K562 (cell line): ENCODE measurements at regions not wholly inside any gene's neighbourhood (a gene's known extent, or its start where the extent isn't known, plus 50 kb on each side); places are given as distances from the start of the nearest gene placed in this dataset.

ENCODE experiments used
- ATAC-seq: fragments of 200-7000 bp; cut with Tn5 transposase; 3 replicates; pipeline ENCODE4 v1.9.1; 2020; ENCODE audit warnings: moderate library complexity
- BruUV-seq: library from RNA; stranded (reverse); fragments of 400-500 nt; replicated peaks from 2 replicates; lab custom pipeline; 2021; lab: Mats Ljungman, UMichigan
- CTCF ChIA-PET: fragments of 300-600 bp; formaldehyde crosslinking; extraction: SDS; loops from one replicate; lab custom pipeline; 2021; ENCODE audit warnings: low intra/inter-chr PET ratio; lab: Yijun Ruan, JAX
- POLR2A ChIA-PET: fragments of 300-600, 350-650 bp; sonication (Branson Sonifier 250); formaldehyde crosslinking; extraction: SDS; loops from one replicate; lab custom pipeline; 2021; ENCODE audit warnings: antibody characterized with exemption, inconsistent platforms; lab: Yijun Ruan, JAX
- DNase-seq, 4 experiments: peaks; one replicate each; pipeline versions ENCODE4 v3.0.0 to v3.0.0-alpha.2; 2011 to 2018; ENCODE audit warnings: low spot score in 3 of 4, mixed read lengths in 3 of 4; ENCODE audit errors: extremely low read depth in 1 of 4
- FAIRE-seq: peaks from 2 replicates; lab custom pipeline; 2011; peaks lifted over from hg19 to GRCh38; lab: Jason Lieb, UNC
- H2AFZ ChIP-seq: 2 replicates; pipeline ENCODE4 v1.6.0; 2011; ENCODE audit warnings: low read depth, low read length, control low read depth, inconsistent platforms
- H3K27ac ChIP-seq: fragments of 200-600 bp; 3 replicates; pipeline ENCODE4 v1.8.0; 2011; ENCODE audit warnings: low read depth, mild to moderate bottlenecking, control low read depth, inconsistent platforms, low read length, moderate library complexity, mixed read lengths; ENCODE audit errors: extremely low read depth
- H3K27me3 ChIP-seq, 2 experiments: fragments of 300-600 bp in 1 of 2; 2 replicates in 1 of 2; 3 replicates in 1 of 2; pipeline versions ENCODE4 v1.6.0 to v1.8.0; 2011; ENCODE audit warnings: inconsistent platforms in 2 of 2, low read length in 2 of 2, mild to moderate bottlenecking in 1 of 2, mixed read lengths in 1 of 2, moderate library complexity in 1 of 2; ENCODE audit not compliant: control insufficient read depth in 2 of 2, insufficient read depth in 2 of 2
- H3K36me3 ChIP-seq: fragments of 300-600 bp; 3 replicates; pipeline ENCODE4 v1.8.0; 2011; ENCODE audit warnings: mild to moderate bottlenecking, low read length, inconsistent platforms; ENCODE audit not compliant: control insufficient read depth, insufficient read depth
- H3K4me1 ChIP-seq, 2 experiments: fragments of 200-600 bp in 1 of 2; replicated peaks in 1 of 2; 2 replicates in 1 of 2; 3 replicates in 1 of 2; pipeline versions ENCODE4 v1.5.1 to v1.8.0; 2011; ENCODE audit warnings: inconsistent platforms in 2 of 2, low read length in 2 of 2, mild to moderate bottlenecking in 1 of 2, mixed read lengths in 1 of 2, moderate library complexity in 1 of 2; ENCODE audit not compliant: control insufficient read depth in 2 of 2, insufficient read depth in 2 of 2
- H3K4me2 ChIP-seq: 2 replicates; pipeline ENCODE4 v1.6.1; 2011; ENCODE audit warnings: low read length, control low read depth, inconsistent platforms, mixed read lengths; ENCODE audit not compliant: insufficient read depth
- H3K4me3 ChIP-seq: fragments of 200-600 bp; sonication (generic), shearing (Covaris generic); 2 replicates; pipeline ENCODE4 v1.5.1; 2016; ENCODE audit warnings: control low read depth, inconsistent platforms
- H3K79me2 ChIP-seq: fragments of 200-600 bp; 3 replicates; pipeline ENCODE4 v1.8.0; 2011; ENCODE audit warnings: low read length, inconsistent platforms; ENCODE audit not compliant: control insufficient read depth, insufficient read depth
- H3K9ac ChIP-seq, 2 experiments: 2 replicates each; pipeline versions ENCODE4 v1.6.0 to v1.6.1; 2011; ENCODE audit warnings: low read depth in 2 of 2, low read length in 2 of 2, control low read depth in 1 of 2, inconsistent platforms in 1 of 2, mild to moderate bottlenecking in 1 of 2, mixed read lengths in 1 of 2; ENCODE audit not compliant: insufficient read depth in 1 of 2
- H3K9me1 ChIP-seq: one replicate; pipeline ENCODE4 v1.6.0; 2011; ENCODE audit warnings: inconsistent platforms, mild to moderate bottlenecking, low read length, moderate library complexity; ENCODE audit not compliant: control insufficient read depth, insufficient read depth
- H3K9me3 ChIP-seq: replicated peaks from 2 replicates; pipeline ENCODE4 v1.5.1; 2011; ENCODE audit warnings: low read depth, low read length, inconsistent platforms; ENCODE audit not compliant: control insufficient read depth, insufficient read depth
- H4K20me1 ChIP-seq: replicated peaks from 2 replicates; pipeline ENCODE4 v1.6.1; 2011; ENCODE audit warnings: low read length, inconsistent platforms, mixed read lengths; ENCODE audit not compliant: control insufficient read depth, insufficient read depth
- AFF4 ChIP-seq: sonication (generic); formaldehyde crosslinking; IDR thresholded peaks from 2 replicates; pipeline ENCODE4 v1.8.0; 2023; ENCODE audit warnings: mild to moderate bottlenecking, missing genetic modification reagents
- MXD1 ChIP-seq: fragments of 250-450 bp; sonication (Bioruptor Pico); IDR thresholded peaks from 2 replicates; pipeline ENCODE4 v1.8.0; 2021; ENCODE audit warnings: borderline replicate concordance, mild to moderate bottlenecking, moderate library complexity; ENCODE audit not compliant: poor library complexity, severe bottlenecking
- ZBTB34 ChIP-seq: fragments of 250-450 bp; sonication (Bioruptor Pico); IDR thresholded peaks from 2 replicates; pipeline ENCODE4 v1.8.0; 2021; ENCODE audit warnings: mild to moderate bottlenecking, moderate library complexity
- ZNF124 ChIP-seq: sonication (generic); formaldehyde crosslinking; IDR thresholded peaks from 2 replicates; pipeline ENCODE4 v1.8.1; 2022; ENCODE audit warnings: missing genetic modification reagents
- ZNF444 ChIP-seq: fragments of 250-450 bp; sonication (Bioruptor Pico); IDR thresholded peaks from 2 replicates; pipeline ENCODE4 v1.4.0; 2020; ENCODE audit warnings: mild to moderate bottlenecking, moderate library complexity
- ZNF507 ChIP-seq: conservative IDR thresholded peaks from 2 replicates; pipeline ENCODE4 v1.6.1; 2017; ENCODE audit warnings: missing genetic modification characterization, missing compliant biosample characterization
- WGBS: fragments of 100-300 bp; shearing (Covaris generic); methylation state at CpG from one replicate; pipeline ENCODE4 v1.1.6; 2016; ENCODE audit warnings: low coverage, mixed read lengths; ENCODE audit not compliant: insufficient coverage; ENCODE audit errors: missing lambda C conversion rate; 5-methylcytosine and 5-hydroxymethylcytosine counted together
- in situ Hi-C: fragments of 300-500 bp; cut with MboI; formaldehyde crosslinking; loops from 4 replicates; pipeline ENCODE4 v1.15.0; 2018; ENCODE audit warnings: inconsistent platforms, mixed read lengths
- intact Hi-C: fragments of 100-400 bp; cut with micrococcal nuclease; formaldehyde crosslinking; loops from 2 replicates; pipeline ENCODE4 v1.14.2; 2022

- TF ChIP-seq MXD1 (CRISPR knock-in tag), result no peak
These were observed 574.3 kb upstream of the POU3F3 start (continued) for GRCh38 chr2:104279646-104280045.

- no peaks in the 10 kb centered on the region for H3K9me1 ChIP-seq
- H3K27ac ChIP-seq, result no peak overlapping the region
- intact Hi-C loops, result no loop called here
- whole genome bisulfite sequencing, result 0% methylated on average over 1 of the region's 1 CpG
- no peak overlapping the region for H2AFZ ChIP-seq
- FAIRE-seq, result no peak
- ATAC-seq, result no peak
- in situ Hi-C loops, result no loop called here
- no peak for DNase-seq
- BruUV-seq, result no TSS peak
- no peaks in the 10 kb centered on the region for H4K20me1 ChIP-seq
- no peaks in the 10 kb centered on the region for H3K27me3 ChIP-seq
- CTCF ChIA-PET, result no interaction called here
- H3K79me2 ChIP-seq, result no peaks in the 10 kb centered on the region
- POLR2A ChIA-PET, result no interaction called here
- no peak overlapping the region for H3K4me2 ChIP-seq
- no peak for TF ChIP-seq ZNF507 (tag)
- TF ChIP-seq AFF4 (CRISPR knock-in tag), result no peak
- TF ChIP-seq ZNF124 (CRISPR knock-in tag), result no peak
- no peak for TF ChIP-seq ZBTB34 (CRISPR knock-in tag)
- no peak for TF ChIP-seq ZNF444 (CRISPR knock-in tag)
- TF ChIP-seq, all 486 proteins: peak for 0
- Histone ChIP-seq H3K36me3 (no peaks in the 10 kb centered on the region), H3K9me3 (no peaks in the 10 kb centered on the region), H3K9ac (no peak overlapping the region), H3K4me3 (no peak overlapping the region), H3K4me1 (no peaks in the 10 kb centered on the region)
These were observed 573.7 kb upstream of the POU3F3 start for GRCh38 chr2:104280216-104280615.
